Neural crest cell (in vitro differentiated cells): ENCODE measurements at regions not wholly inside any gene's neighbourhood (a gene's known extent, or its start where the extent isn't known, plus 50 kb on each side); places are given as distances from the start of the nearest gene placed in this dataset.

Experiments used
- DNase-seq: peaks from one replicate; pipeline ENCODE4 v3.0.0; 2021; ENCODE audit warnings: low read depth, mixed read lengths, low spot score
- H3K27ac Mint-ChIP-seq: one replicate; pipeline ENCODE4 v1.8.0; 2021; ENCODE audit warnings: mild to moderate bottlenecking, mixed read lengths; ENCODE audit not compliant: unreplicated experiment
- H3K27me3 Mint-ChIP-seq: 2 replicates; pipeline ENCODE4 v1.8.0; 2021; ENCODE audit warnings: low read depth, mild to moderate bottlenecking, mixed read lengths
- H3K36me3 Mint-ChIP-seq: 2 replicates; pipeline ENCODE4 v1.8.0; 2021; ENCODE audit warnings: low read depth, mild to moderate bottlenecking, mixed read lengths
- H3K4me1 Mint-ChIP-seq: 2 replicates; pipeline ENCODE4 v1.8.0; 2021; ENCODE audit warnings: mixed read lengths
- H3K4me3 Mint-ChIP-seq: one replicate; pipeline ENCODE4 v1.8.0; 2021; ENCODE audit warnings: mild to moderate bottlenecking, mixed read lengths
- H3K9me3 Mint-ChIP-seq: 2 replicates; pipeline ENCODE4 v1.8.0; 2021; ENCODE audit warnings: mixed read lengths
- TF ChIP-seq, protein P1 (sequence below): fragments of 200-600 bp; sonication (generic); conservative IDR thresholded peaks from 2 replicates; pipeline ENCODE4 v1.5.0; 2021; ENCODE audit warnings: antibody characterized with exemption, mild to moderate bottlenecking

DNA sequence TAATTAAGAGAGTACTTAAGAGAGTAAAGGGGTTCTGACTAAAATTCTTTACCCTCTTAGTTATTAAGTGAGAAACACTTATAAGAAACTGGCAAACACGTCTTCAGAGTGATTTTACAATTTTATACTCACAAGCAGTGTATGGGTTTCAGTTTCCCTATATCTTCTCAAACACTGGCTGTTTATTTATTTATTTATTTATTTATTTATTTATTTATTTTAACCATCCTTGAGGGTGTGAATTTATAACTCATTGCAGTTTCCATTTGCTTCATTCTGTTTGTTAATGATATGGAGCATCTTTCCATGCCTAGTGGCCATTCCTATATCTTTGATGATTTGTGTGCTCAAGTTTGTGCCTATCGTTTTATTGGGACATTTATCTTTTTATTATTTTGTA is 68.0 kb upstream of the SGCD start:
- H3K4me1 Mint-ChIP-seq = no peaks in the 10 kb centered on the region
- H3K27ac Mint-ChIP-seq = no peak overlapping the region
- no peaks in the 10 kb centered on the region for H3K36me3 Mint-ChIP-seq
- H3K27me3 Mint-ChIP-seq = no peaks in the 10 kb centered on the region
- TF ChIP-seq, protein P1, sequence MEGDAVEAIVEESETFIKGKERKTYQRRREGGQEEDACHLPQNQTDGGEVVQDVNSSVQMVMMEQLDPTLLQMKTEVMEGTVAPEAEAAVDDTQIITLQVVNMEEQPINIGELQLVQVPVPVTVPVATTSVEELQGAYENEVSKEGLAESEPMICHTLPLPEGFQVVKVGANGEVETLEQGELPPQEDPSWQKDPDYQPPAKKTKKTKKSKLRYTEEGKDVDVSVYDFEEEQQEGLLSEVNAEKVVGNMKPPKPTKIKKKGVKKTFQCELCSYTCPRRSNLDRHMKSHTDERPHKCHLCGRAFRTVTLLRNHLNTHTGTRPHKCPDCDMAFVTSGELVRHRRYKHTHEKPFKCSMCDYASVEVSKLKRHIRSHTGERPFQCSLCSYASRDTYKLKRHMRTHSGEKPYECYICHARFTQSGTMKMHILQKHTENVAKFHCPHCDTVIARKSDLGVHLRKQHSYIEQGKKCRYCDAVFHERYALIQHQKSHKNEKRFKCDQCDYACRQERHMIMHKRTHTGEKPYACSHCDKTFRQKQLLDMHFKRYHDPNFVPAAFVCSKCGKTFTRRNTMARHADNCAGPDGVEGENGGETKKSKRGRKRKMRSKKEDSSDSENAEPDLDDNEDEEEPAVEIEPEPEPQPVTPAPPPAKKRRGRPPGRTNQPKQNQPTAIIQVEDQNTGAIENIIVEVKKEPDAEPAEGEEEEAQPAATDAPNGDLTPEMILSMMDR = no peak
- no peak for DNase-seq
- peaks cover 4% of the 10 kb centered on the region for H3K9me3 Mint-ChIP-seq
- no peak overlapping the region for H3K4me3 Mint-ChIP-seq

DNA sequence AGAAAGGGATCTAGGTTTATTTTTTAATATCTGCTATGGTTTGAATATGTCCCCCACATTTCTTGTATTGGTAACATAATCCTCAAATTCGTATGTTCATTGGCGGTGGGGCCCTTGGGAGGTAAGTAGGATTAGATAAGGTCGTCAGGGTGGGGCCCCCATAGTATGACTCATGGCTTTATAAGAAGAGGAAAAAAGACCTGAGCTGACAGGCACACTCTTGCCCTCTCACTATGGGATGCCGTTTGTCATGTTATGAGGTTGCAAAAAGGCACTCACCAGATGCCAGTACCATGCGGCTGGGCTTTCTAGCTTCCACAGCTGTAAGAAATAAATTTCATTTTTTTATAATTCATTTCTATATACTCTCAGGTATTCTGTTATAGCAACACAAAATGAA is 67.3 kb upstream of the SGCD start:
- H3K27me3 Mint-ChIP-seq = no peaks in the 10 kb centered on the region
- no peak for DNase-seq
- H3K27ac Mint-ChIP-seq = no peak overlapping the region
- H3K9me3 Mint-ChIP-seq = peaks cover 4% of the 10 kb centered on the region
- no peaks in the 10 kb centered on the region for H3K36me3 Mint-ChIP-seq
- TF ChIP-seq, protein P1 = no peak
- H3K4me3 Mint-ChIP-seq = no peak overlapping the region
- no peaks in the 10 kb centered on the region for H3K4me1 Mint-ChIP-seq

DNA sequence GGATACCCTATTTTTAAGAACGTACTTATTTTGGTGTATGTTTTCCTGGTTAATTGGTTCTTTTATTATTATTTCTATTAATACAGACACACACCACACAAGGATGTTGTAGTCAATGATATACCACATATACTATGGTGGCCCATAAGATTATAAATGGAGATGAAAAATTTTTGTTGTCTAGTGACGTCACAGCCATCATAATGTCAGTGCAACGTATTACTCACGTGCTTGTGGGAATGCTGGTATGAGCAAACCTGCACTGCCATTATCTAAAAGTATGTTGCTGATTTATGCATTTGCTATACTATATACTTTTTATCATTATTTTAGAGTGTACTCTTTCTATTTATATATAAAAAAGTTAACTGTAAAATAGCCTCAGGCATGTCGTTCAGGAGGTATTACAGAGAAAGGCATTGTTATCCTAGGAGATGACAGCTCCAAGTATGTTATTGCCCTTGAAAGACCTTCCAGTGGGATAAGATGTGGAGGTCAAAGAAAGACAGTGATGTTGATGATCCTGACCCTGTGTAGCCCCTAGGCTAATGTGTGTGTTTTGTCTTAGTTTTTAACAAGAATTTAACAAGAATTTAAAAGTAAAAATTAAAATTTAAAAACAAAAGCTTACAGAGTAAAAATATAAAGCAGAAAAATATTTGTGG is 65.6 kb upstream of the SGCD start:
- Mint-ChIP-seq H3K36me3 (no peaks in the 10 kb centered on the region), H3K4me3 (no peak overlapping the region), H3K4me1 (no peaks in the 10 kb centered on the region), H3K27ac (no peak overlapping the region), H3K27me3 (no peaks in the 10 kb centered on the region), H3K9me3 (peaks cover 4% of the 10 kb centered on the region)
- TF ChIP-seq, protein P1 = no peak
- no peak for DNase-seq

DNA sequence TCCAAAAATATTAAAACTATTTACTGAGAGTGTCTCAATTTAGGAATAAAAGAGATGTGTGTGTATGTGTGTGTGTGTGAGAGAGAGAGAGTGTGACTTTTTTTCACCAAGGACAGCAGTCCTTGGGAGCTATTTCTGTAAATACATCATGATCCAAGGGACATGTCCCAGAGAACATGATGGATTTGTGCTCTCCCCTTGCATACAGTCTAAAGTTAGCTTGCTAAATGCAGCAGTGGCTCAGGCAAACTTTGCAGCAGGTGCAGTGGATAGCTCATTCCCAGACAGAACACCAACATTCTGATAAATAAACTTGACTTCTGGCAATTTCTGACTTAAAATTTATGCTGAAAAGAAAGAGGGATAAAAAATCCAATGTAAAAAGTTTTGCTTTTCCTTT is 55.4 kb upstream of the SGCD start:
- no peak overlapping the region for H3K4me3 Mint-ChIP-seq
- H3K4me1 Mint-ChIP-seq = peaks cover 4% of the 10 kb centered on the region
- no peak overlapping the region for H3K27ac Mint-ChIP-seq
- TF ChIP-seq, protein P1 = no peak
- H3K27me3 Mint-ChIP-seq = no peaks in the 10 kb centered on the region
- DNase-seq = no peak
- no peaks in the 10 kb centered on the region for H3K36me3 Mint-ChIP-seq
- peaks cover 7% of the 10 kb centered on the region for H3K9me3 Mint-ChIP-seq

DNA sequence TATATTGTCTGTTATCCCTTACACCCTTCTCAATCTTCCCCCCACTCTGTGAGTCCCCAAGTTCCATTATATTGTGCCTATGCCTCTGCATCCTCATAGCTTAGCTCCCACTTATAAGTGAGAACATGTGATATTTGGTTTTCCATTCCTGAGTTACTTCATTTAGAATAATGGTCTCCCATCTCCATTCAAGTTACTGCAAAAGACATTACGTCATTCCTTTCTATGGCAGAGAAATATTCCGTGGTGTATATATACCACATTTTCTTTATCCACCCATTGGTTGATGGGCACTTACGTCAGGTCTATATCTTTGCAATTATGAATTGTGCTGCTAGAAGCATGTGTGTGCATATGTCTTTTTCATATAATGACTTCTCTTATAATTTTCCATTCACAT is 54.8 kb upstream of the SGCD start:
- H3K9me3 Mint-ChIP-seq = peaks cover 7% of the 10 kb centered on the region
- H3K36me3 Mint-ChIP-seq = no peaks in the 10 kb centered on the region
- H3K4me1 Mint-ChIP-seq = peaks cover 4% of the 10 kb centered on the region
- H3K27me3 Mint-ChIP-seq = no peaks in the 10 kb centered on the region
- TF ChIP-seq, protein P1 = no peak
- no peak overlapping the region for H3K27ac Mint-ChIP-seq
- H3K4me3 Mint-ChIP-seq = no peak overlapping the region
- no peak for DNase-seq
